LNCAP (cell line): ENCODE measurements at regions not wholly inside any gene's neighbourhood (a gene's known extent, or its start where the extent isn't known, plus 50 kb on each side); places are given as distances from the start of the nearest gene placed in this dataset.

Experiments used
- CTCF ChIP-seq: fragments of 450-650 bp; IDR thresholded peaks from 2 replicates; pipeline ENCODE4 v1.5.1; 2017; ENCODE audit warnings: mild to moderate bottlenecking

- no peak for TF ChIP-seq CTCF
Observed at GRCh38 chr13:106961216-106961615, 393.3 kb upstream of the ARGLU1 start.

GRCh38 chr13:106958621-106959048, 390.7 kb upstream of the ARGLU1 start:
- TF ChIP-seq CTCF, result no peak

- no peak for TF ChIP-seq CTCF
Observed at GRCh38 chr13:106942563-106942962, 374.6 kb upstream of the ARGLU1 start.

GRCh38 chr13:106941779-106942178, 373.8 kb upstream of the ARGLU1 start:
- TF ChIP-seq CTCF, result no peak

- TF ChIP-seq CTCF, result no peak
Observed at GRCh38 chr13:106927421-106927820, 359.5 kb upstream of the ARGLU1 start.

GRCh38 chr13:106922384-106922783, 354.4 kb upstream of the ARGLU1 start:
- no peak for TF ChIP-seq CTCF

- no peak for TF ChIP-seq CTCF
Observed at GRCh38 chr13:106919638-106920037, 351.7 kb upstream of the ARGLU1 start.

GRCh38 chr13:106919133-106919532, 351.2 kb upstream of the ARGLU1 start:
- TF ChIP-seq CTCF, result no peak
